ENCODE measurements at regions not wholly inside any gene's neighbourhood (a gene's known extent, or its start where the extent isn't known, plus 50 kb on each side); places are given as distances from the start of the nearest gene placed in this dataset.
"Not testable (repeated sequence)": the region's sequence is repeated elsewhere in the genome, so short reads cannot be mapped to it uniquely, and the experiment has no call there.

- H3K27me3 Mint-ChIP-seq (ENCODE audit: unreplicated experiment); DNase-seq; BruUV-seq (replicated peaks); H3K4me1 Mint-ChIP-seq (ENCODE audit: low read depth, unreplicated experiment); intact Hi-C loops (cut with micrococcal nuclease; ENCODE audit: unreplicated experiment); H3K36me3 Mint-ChIP-seq (ENCODE audit: insufficient read depth, unreplicated experiment); H3K4me3 Mint-ChIP-seq (ENCODE audit: low read depth, unreplicated experiment); H3K27ac Mint-ChIP-seq (ENCODE audit: unreplicated experiment); CTCF ChIA-PET: not testable (repeated sequence)
- peaks cover 13% of the 10 kb centered on the region for H3K9me3 Mint-ChIP-seq (ENCODE audit: low read depth, unreplicated experiment)
Observed at GRCh38 chr7:103244865-103245264, 52.4 kb upstream of the PMPCB start.

GRCh38 chr7:103240806-103241205 is 56.4 kb upstream of the PMPCB start:
- H3K27ac Mint-ChIP-seq (ENCODE audit: unreplicated experiment), result no peak overlapping the region
- intact Hi-C loops (cut with micrococcal nuclease; ENCODE audit: unreplicated experiment), result no loop called here
- TF ChIP-seq, protein P1, sequence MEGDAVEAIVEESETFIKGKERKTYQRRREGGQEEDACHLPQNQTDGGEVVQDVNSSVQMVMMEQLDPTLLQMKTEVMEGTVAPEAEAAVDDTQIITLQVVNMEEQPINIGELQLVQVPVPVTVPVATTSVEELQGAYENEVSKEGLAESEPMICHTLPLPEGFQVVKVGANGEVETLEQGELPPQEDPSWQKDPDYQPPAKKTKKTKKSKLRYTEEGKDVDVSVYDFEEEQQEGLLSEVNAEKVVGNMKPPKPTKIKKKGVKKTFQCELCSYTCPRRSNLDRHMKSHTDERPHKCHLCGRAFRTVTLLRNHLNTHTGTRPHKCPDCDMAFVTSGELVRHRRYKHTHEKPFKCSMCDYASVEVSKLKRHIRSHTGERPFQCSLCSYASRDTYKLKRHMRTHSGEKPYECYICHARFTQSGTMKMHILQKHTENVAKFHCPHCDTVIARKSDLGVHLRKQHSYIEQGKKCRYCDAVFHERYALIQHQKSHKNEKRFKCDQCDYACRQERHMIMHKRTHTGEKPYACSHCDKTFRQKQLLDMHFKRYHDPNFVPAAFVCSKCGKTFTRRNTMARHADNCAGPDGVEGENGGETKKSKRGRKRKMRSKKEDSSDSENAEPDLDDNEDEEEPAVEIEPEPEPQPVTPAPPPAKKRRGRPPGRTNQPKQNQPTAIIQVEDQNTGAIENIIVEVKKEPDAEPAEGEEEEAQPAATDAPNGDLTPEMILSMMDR (IDR thresholded peaks at IDR 0.05; ENCODE audit: unreplicated experiment), result no peak
- no peak overlapping the region for H3K4me3 Mint-ChIP-seq (ENCODE audit: low read depth, unreplicated experiment)
- no peak for DNase-seq
- peaks cover 7% of the 10 kb centered on the region for H3K9me3 Mint-ChIP-seq (ENCODE audit: low read depth, unreplicated experiment)
- no peaks in the 10 kb centered on the region for H3K36me3 Mint-ChIP-seq (ENCODE audit: insufficient read depth, unreplicated experiment)
- BruUV-seq (replicated peaks), result no TSS peak
- no peaks in the 10 kb centered on the region for H3K27me3 Mint-ChIP-seq (ENCODE audit: unreplicated experiment)
- CTCF ChIA-PET, result no interaction called here
- no peaks in the 10 kb centered on the region for H3K4me1 Mint-ChIP-seq (ENCODE audit: low read depth, unreplicated experiment)

DNA sequence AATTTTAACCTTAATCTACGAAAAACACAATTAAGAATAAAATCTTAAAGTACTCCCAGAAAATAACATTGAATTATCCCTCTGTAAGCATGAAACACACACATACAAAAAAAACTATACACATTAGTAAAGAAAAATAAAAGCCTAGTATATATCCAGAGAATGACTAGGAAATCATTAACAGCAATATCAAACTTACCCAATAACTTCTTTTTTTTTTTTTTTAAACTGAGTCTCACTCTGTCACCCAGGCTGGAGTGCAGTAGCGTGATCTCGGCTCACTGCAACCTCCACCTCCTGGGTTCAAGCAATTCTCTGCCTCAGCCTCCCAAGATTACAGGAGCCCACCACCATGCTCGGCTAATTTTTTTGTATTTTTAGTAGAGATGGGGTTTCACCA is 61.4 kb upstream of the PMPCB start:
- H3K27ac Mint-ChIP-seq (ENCODE audit: unreplicated experiment); CTCF ChIA-PET; H3K27me3 Mint-ChIP-seq (ENCODE audit: unreplicated experiment); BruUV-seq (replicated peaks); DNase-seq; H3K4me3 Mint-ChIP-seq (ENCODE audit: low read depth, unreplicated experiment); intact Hi-C loops (cut with micrococcal nuclease; ENCODE audit: unreplicated experiment); H3K9me3 Mint-ChIP-seq (ENCODE audit: low read depth, unreplicated experiment); H3K36me3 Mint-ChIP-seq (ENCODE audit: insufficient read depth, unreplicated experiment); H3K4me1 Mint-ChIP-seq (ENCODE audit: low read depth, unreplicated experiment): not testable (repeated sequence)

GRCh38 chr7:103234877-103235276 is 62.4 kb upstream of the PMPCB start:
- DNase-seq; intact Hi-C loops (cut with micrococcal nuclease; ENCODE audit: unreplicated experiment); H3K4me1 Mint-ChIP-seq (ENCODE audit: low read depth, unreplicated experiment); CTCF ChIA-PET; H3K27me3 Mint-ChIP-seq (ENCODE audit: unreplicated experiment); H3K27ac Mint-ChIP-seq (ENCODE audit: unreplicated experiment); BruUV-seq (replicated peaks); H3K4me3 Mint-ChIP-seq (ENCODE audit: low read depth, unreplicated experiment); H3K9me3 Mint-ChIP-seq (ENCODE audit: low read depth, unreplicated experiment); H3K36me3 Mint-ChIP-seq (ENCODE audit: insufficient read depth, unreplicated experiment): not testable (repeated sequence)

- BruUV-seq (replicated peaks); intact Hi-C loops (cut with micrococcal nuclease; ENCODE audit: unreplicated experiment): not testable (repeated sequence)
Observed at GRCh38 chr7:103227787-103228186, 69.4 kb upstream of the PMPCB start.

DNA sequence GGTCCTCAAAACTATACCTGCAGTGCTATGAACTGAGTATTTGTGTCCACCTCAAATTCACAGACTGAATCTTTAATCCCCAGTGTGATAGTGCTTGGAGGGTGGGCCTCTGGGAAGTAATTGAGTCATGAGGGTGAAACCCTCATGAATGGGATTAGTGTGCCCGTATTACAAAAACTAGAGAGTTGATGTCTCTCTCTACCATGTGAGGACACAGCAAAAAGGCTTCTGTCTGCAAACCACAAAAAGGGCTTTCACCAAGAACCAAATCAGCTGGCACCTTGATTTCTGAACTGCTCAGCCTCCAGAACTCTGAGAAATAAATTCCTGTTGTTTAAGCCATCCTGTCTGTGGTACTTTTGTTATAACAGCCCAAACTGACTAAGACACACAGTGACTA is 71.4 kb upstream of the PMPCB start:
- CTCF ChIA-PET; H3K27me3 Mint-ChIP-seq (ENCODE audit: unreplicated experiment); H3K4me3 Mint-ChIP-seq (ENCODE audit: low read depth, unreplicated experiment); H3K9me3 Mint-ChIP-seq (ENCODE audit: low read depth, unreplicated experiment); BruUV-seq (replicated peaks); H3K36me3 Mint-ChIP-seq (ENCODE audit: insufficient read depth, unreplicated experiment); H3K27ac Mint-ChIP-seq (ENCODE audit: unreplicated experiment); H3K4me1 Mint-ChIP-seq (ENCODE audit: low read depth, unreplicated experiment); intact Hi-C loops (cut with micrococcal nuclease; ENCODE audit: unreplicated experiment); DNase-seq: not testable (repeated sequence)

More at GRCh38 chr7:103227787-103228186, 69.4 kb upstream of the PMPCB start:
- CTCF ChIA-PET; H3K36me3 Mint-ChIP-seq (ENCODE audit: insufficient read depth, unreplicated experiment); DNase-seq; H3K4me1 Mint-ChIP-seq (ENCODE audit: low read depth, unreplicated experiment); H3K4me3 Mint-ChIP-seq (ENCODE audit: low read depth, unreplicated experiment); H3K27ac Mint-ChIP-seq (ENCODE audit: unreplicated experiment); H3K9me3 Mint-ChIP-seq (ENCODE audit: low read depth, unreplicated experiment); H3K27me3 Mint-ChIP-seq (ENCODE audit: unreplicated experiment): not testable (repeated sequence)

GRCh38 chr7:103223065-103223464 is 74.2 kb upstream of the NAPEPLD start:
- H3K36me3 Mint-ChIP-seq (ENCODE audit: insufficient read depth, unreplicated experiment); BruUV-seq (replicated peaks); H3K4me1 Mint-ChIP-seq (ENCODE audit: low read depth, unreplicated experiment); CTCF ChIA-PET; H3K27me3 Mint-ChIP-seq (ENCODE audit: unreplicated experiment); H3K4me3 Mint-ChIP-seq (ENCODE audit: low read depth, unreplicated experiment); H3K9me3 Mint-ChIP-seq (ENCODE audit: low read depth, unreplicated experiment); DNase-seq; H3K27ac Mint-ChIP-seq (ENCODE audit: unreplicated experiment); intact Hi-C loops (cut with micrococcal nuclease; ENCODE audit: unreplicated experiment): not testable (repeated sequence)

GRCh38 chr7:103211049-103211448 is 62.1 kb upstream of the NAPEPLD start:
- H3K4me3 Mint-ChIP-seq (ENCODE audit: low read depth, unreplicated experiment); H3K36me3 Mint-ChIP-seq (ENCODE audit: insufficient read depth, unreplicated experiment); H3K27ac Mint-ChIP-seq (ENCODE audit: unreplicated experiment); DNase-seq; H3K9me3 Mint-ChIP-seq (ENCODE audit: low read depth, unreplicated experiment); intact Hi-C loops (cut with micrococcal nuclease; ENCODE audit: unreplicated experiment); H3K27me3 Mint-ChIP-seq (ENCODE audit: unreplicated experiment); H3K4me1 Mint-ChIP-seq (ENCODE audit: low read depth, unreplicated experiment); CTCF ChIA-PET; BruUV-seq (replicated peaks): not testable (repeated sequence)

- H3K4me3 Mint-ChIP-seq (ENCODE audit: low read depth, unreplicated experiment); CTCF ChIA-PET; BruUV-seq (replicated peaks): not testable (repeated sequence)
Observed at GRCh38 chr7:103199191-103199590, 50.3 kb upstream of the NAPEPLD start.

More at GRCh38 chr7:103199191-103199590, 50.3 kb upstream of the NAPEPLD start:
- H3K9me3 Mint-ChIP-seq (ENCODE audit: low read depth, unreplicated experiment); H3K27me3 Mint-ChIP-seq (ENCODE audit: unreplicated experiment); intact Hi-C loops (cut with micrococcal nuclease; ENCODE audit: unreplicated experiment); H3K36me3 Mint-ChIP-seq (ENCODE audit: insufficient read depth, unreplicated experiment): not testable (repeated sequence)
- Mint-ChIP-seq H3K27ac (ENCODE audit: unreplicated experiment) (peak overlapping the region; percentile 37), H3K4me1 (ENCODE audit: low read depth, unreplicated experiment) (peaks cover 13% of the 10 kb centered on the region)
- DNase-seq, result peak; percentile 13

Measured in Calu3 (cell line).